ENCODE measurements at regions not wholly inside any gene's neighbourhood (a gene's known extent, or its start where the extent isn't known, plus 50 kb on each side); places are given as distances from the start of the nearest gene placed in this dataset.
A peak's percentile ranks its signal among the peaks of the same experiment; 100 is the strongest.

GRCh38 chr9:2320114-2320513, 301.5 kb upstream of the VLDLR start:
- Histone ChIP-seq H3K9ac (ENCODE audit: insufficient read depth, low read length) (no peak overlapping the region), H3K4me2 (ENCODE audit: extremely low read depth, insufficient read depth, low read length) (no peak overlapping the region), H3K27me3 (ENCODE audit: control insufficient read depth, insufficient read depth, low read length) (no peaks in the 10 kb centered on the region), H4K20me1 (ENCODE audit: control insufficient read depth, extremely low read depth, insufficient read depth, low read length) (no peaks in the 10 kb centered on the region), H3K36me3 (ENCODE audit: control insufficient read depth, insufficient read depth, low read length) (no peaks in the 10 kb centered on the region), H3K4me3 (replicated peaks in 1 of 4; ENCODE audit: control extremely low read depth in 1 of 4, insufficient read depth in 1 of 4, low read depth in 3 of 4, low read length in 4 of 4) (no peak overlapping the region), H3K27ac (ENCODE audit: insufficient read depth, low read length) (no peak overlapping the region), H2AFZ (ENCODE audit: low read length) (no peak overlapping the region), H3K9me3 (ENCODE audit: control insufficient read depth, insufficient read depth, low read depth, low read length) (no peaks in the 10 kb centered on the region), H3K79me2 (ENCODE audit: control insufficient read depth, insufficient read depth, low read length) (no peaks in the 10 kb centered on the region), H3K4me1 (ENCODE audit: control insufficient read depth, extremely low read depth, insufficient read depth, low read length) (no peaks in the 10 kb centered on the region)
- TF ChIP-seq, protein P1, sequence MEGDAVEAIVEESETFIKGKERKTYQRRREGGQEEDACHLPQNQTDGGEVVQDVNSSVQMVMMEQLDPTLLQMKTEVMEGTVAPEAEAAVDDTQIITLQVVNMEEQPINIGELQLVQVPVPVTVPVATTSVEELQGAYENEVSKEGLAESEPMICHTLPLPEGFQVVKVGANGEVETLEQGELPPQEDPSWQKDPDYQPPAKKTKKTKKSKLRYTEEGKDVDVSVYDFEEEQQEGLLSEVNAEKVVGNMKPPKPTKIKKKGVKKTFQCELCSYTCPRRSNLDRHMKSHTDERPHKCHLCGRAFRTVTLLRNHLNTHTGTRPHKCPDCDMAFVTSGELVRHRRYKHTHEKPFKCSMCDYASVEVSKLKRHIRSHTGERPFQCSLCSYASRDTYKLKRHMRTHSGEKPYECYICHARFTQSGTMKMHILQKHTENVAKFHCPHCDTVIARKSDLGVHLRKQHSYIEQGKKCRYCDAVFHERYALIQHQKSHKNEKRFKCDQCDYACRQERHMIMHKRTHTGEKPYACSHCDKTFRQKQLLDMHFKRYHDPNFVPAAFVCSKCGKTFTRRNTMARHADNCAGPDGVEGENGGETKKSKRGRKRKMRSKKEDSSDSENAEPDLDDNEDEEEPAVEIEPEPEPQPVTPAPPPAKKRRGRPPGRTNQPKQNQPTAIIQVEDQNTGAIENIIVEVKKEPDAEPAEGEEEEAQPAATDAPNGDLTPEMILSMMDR (conservative IDR thresholded peaks at IDR 0.05 in 1 of 2, IDR thresholded peaks at IDR 0.05 in 1 of 2; ENCODE audit: low read depth in 1 of 2, low read length in 2 of 2) = no peak
- TF ChIP-seq EZH2 (IDR thresholded peaks at IDR 0.05; ENCODE audit: low read length, missing control alignments) = no peak
- DNase-seq (ENCODE audit: low read depth in 2 of 2) = peak in 1 of 2 donors; percentile 14

DNA sequence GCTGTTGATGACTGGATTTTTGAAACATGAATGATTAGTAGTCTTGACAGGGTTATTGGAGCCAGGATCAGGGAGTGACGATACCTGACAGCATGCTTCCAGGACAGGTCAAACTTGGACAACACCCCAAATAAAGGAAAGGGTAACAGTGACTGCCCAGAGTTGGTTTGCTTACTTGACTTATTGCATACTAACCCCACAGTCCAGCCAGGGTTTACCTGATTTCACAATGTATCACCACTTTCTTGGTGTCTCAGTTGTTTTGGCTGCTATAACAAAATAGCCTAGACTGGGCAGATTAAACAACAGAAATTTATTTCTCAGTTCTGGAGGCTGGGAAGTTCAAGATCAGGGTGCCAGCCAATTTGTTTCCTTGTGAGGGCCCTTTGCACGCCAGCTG, 301.0 kb upstream of the VLDLR start:
- Histone ChIP-seq H3K9ac (ENCODE audit: insufficient read depth, low read length) (no peak overlapping the region), H3K36me3 (ENCODE audit: control insufficient read depth, insufficient read depth, low read length) (no peaks in the 10 kb centered on the region), H3K4me2 (ENCODE audit: extremely low read depth, insufficient read depth, low read length) (no peak overlapping the region), H3K79me2 (ENCODE audit: control insufficient read depth, insufficient read depth, low read length) (no peaks in the 10 kb centered on the region), H3K27me3 (ENCODE audit: control insufficient read depth, insufficient read depth, low read length) (no peaks in the 10 kb centered on the region), H3K27ac (ENCODE audit: insufficient read depth, low read length) (peak overlapping the region; percentile 20), H2AFZ (ENCODE audit: low read length) (no peak overlapping the region), H3K9me3 (ENCODE audit: control insufficient read depth, insufficient read depth, low read depth, low read length) (no peaks in the 10 kb centered on the region), H3K4me1 (ENCODE audit: control insufficient read depth, extremely low read depth, insufficient read depth, low read length) (no peaks in the 10 kb centered on the region), H4K20me1 (ENCODE audit: control insufficient read depth, extremely low read depth, insufficient read depth, low read length) (no peaks in the 10 kb centered on the region), H3K4me3 (replicated peaks in 1 of 4; ENCODE audit: control extremely low read depth in 1 of 4, insufficient read depth in 1 of 4, low read depth in 3 of 4, low read length in 4 of 4) (no peak overlapping the region)
- DNase-seq (ENCODE audit: low read depth in 2 of 2) = no peak
- no peak for TF ChIP-seq EZH2 (IDR thresholded peaks at IDR 0.05; ENCODE audit: low read length, missing control alignments)

GRCh38 chr9:2321523-2322148, 300.0 kb upstream of the VLDLR start:
- Histone ChIP-seq H3K4me1 (ENCODE audit: control insufficient read depth, extremely low read depth, insufficient read depth, low read length) (no peaks in the 10 kb centered on the region), H3K79me2 (ENCODE audit: control insufficient read depth, insufficient read depth, low read length) (no peaks in the 10 kb centered on the region), H3K4me2 (ENCODE audit: extremely low read depth, insufficient read depth, low read length) (no peak overlapping the region), H3K4me3 (replicated peaks in 1 of 4; ENCODE audit: control extremely low read depth in 1 of 4, insufficient read depth in 1 of 4, low read depth in 3 of 4, low read length in 4 of 4) (no peak overlapping the region), H3K36me3 (ENCODE audit: control insufficient read depth, insufficient read depth, low read length) (no peaks in the 10 kb centered on the region), H2AFZ (ENCODE audit: low read length) (no peak overlapping the region), H3K27ac (ENCODE audit: insufficient read depth, low read length) (no peak overlapping the region), H3K9ac (ENCODE audit: insufficient read depth, low read length) (no peak overlapping the region), H4K20me1 (ENCODE audit: control insufficient read depth, extremely low read depth, insufficient read depth, low read length) (no peaks in the 10 kb centered on the region), H3K27me3 (ENCODE audit: control insufficient read depth, insufficient read depth, low read length) (no peaks in the 10 kb centered on the region), H3K9me3 (ENCODE audit: control insufficient read depth, insufficient read depth, low read depth, low read length) (no peaks in the 10 kb centered on the region)
- no peak for DNase-seq (ENCODE audit: low read depth in 2 of 2)
- no peak for TF ChIP-seq EZH2 (IDR thresholded peaks at IDR 0.05; ENCODE audit: low read length, missing control alignments)
- TF ChIP-seq, protein P1 (conservative IDR thresholded peaks at IDR 0.05 in 1 of 2, IDR thresholded peaks at IDR 0.05 in 1 of 2; ENCODE audit: low read depth in 1 of 2, low read length in 2 of 2) = peak in 1 of 2 donors; percentile 13

Data from fibroblast of lung (primary cell).